K562 (cell line): ENCODE measurements at regions not wholly inside any gene's neighbourhood (a gene's known extent, or its start where the extent isn't known, plus 50 kb on each side); places are given as distances from the start of the nearest gene placed in this dataset.

Experiments
- CHD4 ChIP-seq: fragments of 200-600 bp; sonication (generic); IDR thresholded peaks from 3 replicates; pipeline ENCODE4 v1.6.1; 2012; ENCODE audit warnings: low read depth, mild to moderate bottlenecking, mixed read lengths, low read length, inconsistent platforms; ENCODE audit not compliant: insufficient read depth, insufficient replicate concordance, poor library complexity, severe bottlenecking
- DMBX1 ChIP-seq: fragments of 250-450 bp; sonication (Bioruptor Pico); IDR thresholded peaks from 2 replicates; pipeline ENCODE4 v1.8.0; 2022; ENCODE audit warnings: inconsistent platforms, mild to moderate bottlenecking, moderate library complexity, borderline replicate concordance
- ELK1 ChIP-seq: sonication (generic); formaldehyde crosslinking; IDR thresholded peaks from 2 replicates; pipeline ENCODE4 v1.8.1; 2022; ENCODE audit warnings: missing genetic modification reagents
- FOXA3 ChIP-seq, 2 experiments: fragments of 450-650 bp in 1 of 2; sonication (generic) in 1 of 2; formaldehyde crosslinking; IDR thresholded peaks in 1 of 2; conservative IDR thresholded peaks in 1 of 2; 2 replicates each; pipeline versions ENCODE4 v1.4.0 to v1.8.0; 2020 to 2022; ENCODE audit warnings: mild to moderate bottlenecking in 2 of 2, missing genetic modification reagents in 1 of 2
- GTF3C2 ChIP-seq: IDR thresholded peaks from 3 replicates; pipeline ENCODE4 v1.6.1; 2011; ENCODE audit warnings: borderline replicate concordance, mild to moderate bottlenecking, moderate library complexity; ENCODE audit not compliant: insufficient read length; ENCODE audit errors: extremely low read depth
- HES1 ChIP-seq: fragments of 450-650 bp; IDR thresholded peaks from 2 replicates; pipeline ENCODE4 v1.6.1; 2016; ENCODE audit warnings: low read depth, mild to moderate bottlenecking, moderate library complexity
- KHSRP ChIP-seq: fragments of 450-650 bp; IDR thresholded peaks from 2 replicates; pipeline ENCODE4 v1.6.1; 2017
- MXI1 ChIP-seq: IDR thresholded peaks from 2 replicates; pipeline ENCODE4 v1.6.1; 2011; ENCODE audit warnings: low read depth, mild to moderate bottlenecking, improper control_type of control experiment, low read length
- NONO ChIP-seq, 2 experiments: fragments of 200-400 bp in 1 of 2; fragments of 450-650 bp in 1 of 2; formaldehyde crosslinking in 1 of 2; IDR thresholded peaks; 2 replicates each; pipeline ENCODE4 v1.6.1; 2017; ENCODE audit warnings: low read depth in 2 of 2, mild to moderate bottlenecking in 2 of 2, moderate library complexity in 2 of 2, low read length in 1 of 2
- PATZ1 ChIP-seq: fragments of 250-450 bp; sonication (Bioruptor Pico); IDR thresholded peaks from 2 replicates; pipeline ENCODE4 v1.5.0; 2020; ENCODE audit warnings: mild to moderate bottlenecking, borderline replicate concordance
- POLR3G ChIP-seq: IDR thresholded peaks from 2 replicates; pipeline ENCODE4 v1.6.1; 2011; ENCODE audit not compliant: insufficient read length, insufficient replicate concordance; ENCODE audit errors: extremely low read depth
- PPARD ChIP-seq: fragments of 250-450 bp; sonication (Bioruptor Pico); IDR thresholded peaks from 2 replicates; pipeline ENCODE4 v1.8.0; 2022; ENCODE audit warnings: inconsistent platforms, mild to moderate bottlenecking, moderate library complexity
- RAD21 ChIP-seq, 2 experiments: fragments of 250-450 bp in 1 of 2; fragments of 450-650 bp in 1 of 2; sonication (Bioruptor Pico) in 1 of 2; formaldehyde crosslinking in 1 of 2; IDR thresholded peaks in 1 of 2; conservative IDR thresholded peaks in 1 of 2; 2 replicates each; pipeline versions ENCODE4 v1.4.0 to v1.8.0; 2020 to 2022; ENCODE audit warnings: mild to moderate bottlenecking in 2 of 2, moderate library complexity in 1 of 2
- SMARCB1 ChIP-seq: IDR thresholded peaks from 2 replicates; pipeline ENCODE4 v1.6.1; 2011; ENCODE audit warnings: improper control_type of control experiment, low read depth; ENCODE audit not compliant: insufficient read length
- TCF15 ChIP-seq: fragments of 250-450 bp; sonication (Bioruptor Pico); IDR thresholded peaks from 2 replicates; pipeline ENCODE4 v1.8.0; 2022; ENCODE audit warnings: moderate library complexity, mild to moderate bottlenecking, inconsistent platforms
- THRAP3 ChIP-seq: fragments of 450-650 bp; IDR thresholded peaks from 2 replicates; pipeline ENCODE4 v1.6.1; 2016; ENCODE audit warnings: mild to moderate bottlenecking, inconsistent platforms, borderline replicate concordance
- ZNF311 ChIP-seq: fragments of 250-450 bp; sonication (Bioruptor Pico); IDR thresholded peaks from 2 replicates; pipeline ENCODE4 v1.4.0; 2020; ENCODE audit warnings: mild to moderate bottlenecking, moderate library complexity

- TF ChIP-seq CHD4 (no peak), PPARD (no peak), FOXA3 (CRISPR knock-in tag; conservative IDR thresholded peaks at IDR 0.05 in 1 of 2, IDR thresholded peaks at IDR 0.05 in 1 of 2) (no peak), MXI1 (0 out of 2 replicates have a peak, but pooled peaks have one; percentile 42), RAD21 (CRISPR knock-in tag; conservative IDR thresholded peaks at IDR 0.05 in 1 of 2, IDR thresholded peaks at IDR 0.05 in 1 of 2) (0 out of 4 replicates have a peak, but pooled peaks of 1 of the 2 experiments have one; percentile 7), DMBX1 (CRISPR knock-in tag) (peak; percentile 47; the same call in 1 of the 2 replicates), GTF3C2 (no peak), ZNF311 (CRISPR knock-in tag) (no peak), HES1 (no peak), TCF15 (CRISPR knock-in tag) (no peak), POLR3G (no peak), PATZ1 (CRISPR knock-in tag) (no peak), ELK1 (no peak), NONO (IDR thresholded peaks at IDR 0.05; ENCODE audit: low read depth in 2 of 2, low read length in 1 of 2) (peak in 1 of 2 experiments; percentile 47; a peak in 1 of 4 replicates), KHSRP (no peak), THRAP3 (no peak), SMARCB1 (no peak)
Measured at GRCh38 chr11:69981119-69981784, 96.9 kb upstream of the ANO1 start (continued).
